ENCODE measurements at regions not wholly inside any gene's neighbourhood (a gene's known extent, or its start where the extent isn't known, plus 50 kb on each side); places are given as distances from the start of the nearest gene placed in this dataset.

- TF ChIP-seq POLR2A (IDR thresholded peaks at IDR 0.05; ENCODE audit: low read depth, low read length) = no peak
- no peak for TF ChIP-seq TAF1 (IDR thresholded peaks at IDR 0.05; ENCODE audit: borderline replicate concordance, low read depth, low read length)
- no peak for TF ChIP-seq POLR2AphosphoS5 (IDR thresholded peaks at IDR 0.05; ENCODE audit: low read depth, low read length)
These were observed 130.8 kb upstream of the IL12A start for GRCh38 chr3:159857840-159858239.

All from GM12892 (cell line).